Erythroblast (primary cell): ENCODE measurements at regions not wholly inside any gene's neighbourhood (a gene's known extent, or its start where the extent isn't known, plus 50 kb on each side); places are given as distances from the start of the nearest gene placed in this dataset.

Experiments used
- GATA1 ChIP-seq: IDR thresholded peaks from 2 replicates; pipeline ENCODE4 v1.6.1; 2011; ENCODE audit warnings: low read depth, mild to moderate bottlenecking, control low read depth, low read length, moderate library complexity
- POLR2A ChIP-seq: IDR thresholded peaks from 2 replicates; pipeline ENCODE4 v1.6.1; 2011; ENCODE audit warnings: mild to moderate bottlenecking, low read length

GRCh38 chr2:125364192-125364983 is 1291.6 kb upstream of the GYPC start:
- TF ChIP-seq POLR2A, result no peak
- no peak for TF ChIP-seq GATA1
